HepG2 (cell line): ENCODE measurements at regions not wholly inside any gene's neighbourhood (a gene's known extent, or its start where the extent isn't known, plus 50 kb on each side); places are given as distances from the start of the nearest gene placed in this dataset.

Experiments used
- ATF7-NPFF ChIP-seq: sonication (generic); formaldehyde crosslinking; IDR thresholded peaks from 2 replicates; pipeline ENCODE4 v1.8.1; 2023; ENCODE audit warnings: mild to moderate bottlenecking, low read depth, missing genetic modification reagents, moderate library complexity
- CEBPG ChIP-seq: IDR thresholded peaks from 2 replicates; pipeline ENCODE4 v1.6.1; 2016
- CREM ChIP-seq, 2 experiments: sonication (generic) in 1 of 2; formaldehyde crosslinking in 1 of 2; IDR thresholded peaks; 2 replicates each; pipeline versions ENCODE4 v1.4.0 to v1.6.1; 2016 to 2020; ENCODE audit warnings: antibody characterized with exemption in 1 of 2, mild to moderate bottlenecking in 1 of 2, missing genetic modification reagents in 1 of 2
- DNMT1 ChIP-seq: sonication (generic); formaldehyde crosslinking; IDR thresholded peaks from 2 replicates; pipeline ENCODE4 v1.5.1; 2020; ENCODE audit warnings: mild to moderate bottlenecking, missing genetic modification reagents
- HNRNPK ChIP-seq: fragments of 200-400 bp; formaldehyde crosslinking; IDR thresholded peaks from 2 replicates; pipeline ENCODE4 v1.6.1; 2018; ENCODE audit warnings: low read length, low read depth, moderate library complexity, mild to moderate bottlenecking; ENCODE audit not compliant: poor library complexity, severe bottlenecking
- KLF15 ChIP-seq: sonication (generic); formaldehyde crosslinking; IDR thresholded peaks from 2 replicates; pipeline ENCODE4 v1.8.1; 2023; ENCODE audit warnings: borderline replicate concordance, mild to moderate bottlenecking, inconsistent platforms, missing genetic modification reagents, mixed read lengths
- PBX2 ChIP-seq: IDR thresholded peaks from 2 replicates; pipeline ENCODE4 v1.6.1; 2016; ENCODE audit warnings: control low read depth
- RBAK ChIP-seq: sonication (generic); formaldehyde crosslinking; IDR thresholded peaks from 2 replicates; pipeline ENCODE4 v1.5.1; 2020; ENCODE audit warnings: mild to moderate bottlenecking, missing genetic modification reagents
- RFXANK ChIP-seq: IDR thresholded peaks from 2 replicates; pipeline ENCODE4 v1.6.1; 2016
- SAP130 ChIP-seq: IDR thresholded peaks from 2 replicates; pipeline ENCODE4 v1.6.1; 2016; ENCODE audit warnings: low read depth
- SP2 ChIP-seq: sonication (generic); formaldehyde crosslinking; IDR thresholded peaks from 2 replicates; pipeline ENCODE4 v1.5.1; 2020; ENCODE audit warnings: mild to moderate bottlenecking, missing genetic modification reagents
- TFAP4 ChIP-seq: sonication (generic); IDR thresholded peaks from 2 replicates; pipeline ENCODE4 v1.6.1; 2016; ENCODE audit warnings: low read depth, borderline replicate concordance
- TFE3 ChIP-seq: IDR thresholded peaks from 2 replicates; pipeline ENCODE4 v1.6.1; 2016
- ZBTB40 ChIP-seq, 2 experiments: fragments of 450-650 bp in 1 of 2; sonication (generic) in 1 of 2; formaldehyde crosslinking in 1 of 2; IDR thresholded peaks; 2 replicates each; pipeline versions ENCODE4 v1.6.1 to v1.8.0; 2016 to 2022; ENCODE audit warnings: antibody characterized with exemption in 1 of 2, mild to moderate bottlenecking in 1 of 2, missing genetic modification reagents in 1 of 2
- ZKSCAN5 ChIP-seq: sonication (generic); formaldehyde crosslinking; IDR thresholded peaks from 2 replicates; pipeline ENCODE4 v1.5.1; 2020; ENCODE audit warnings: mild to moderate bottlenecking, missing genetic modification reagents
- ZNF17 ChIP-seq: sonication (generic); formaldehyde crosslinking; IDR thresholded peaks from 2 replicates; pipeline ENCODE4 v1.5.0; 2020; ENCODE audit warnings: mild to moderate bottlenecking, missing genetic modification reagents
- ZNF569 ChIP-seq: sonication (generic); formaldehyde crosslinking; IDR thresholded peaks from 2 replicates; pipeline ENCODE4 v1.5.0; 2020; ENCODE audit warnings: mild to moderate bottlenecking, missing genetic modification reagents, moderate library complexity, borderline replicate concordance
- ZNF720 ChIP-seq: sonication (generic); formaldehyde crosslinking; IDR thresholded peaks from 2 replicates; pipeline ENCODE4 v1.4.0; 2020; ENCODE audit warnings: missing genetic modification reagents
- ZNF839 ChIP-seq: sonication (generic); formaldehyde crosslinking; IDR thresholded peaks from 2 replicates; pipeline ENCODE4 v1.4.0; 2020; ENCODE audit warnings: missing genetic modification reagents, mild to moderate bottlenecking, borderline replicate concordance

GRCh38 chr3:72571638-72572114, 276.6 kb downstream of the SHQ1 start (continued):
- TF ChIP-seq KLF15 (CRISPR knock-in tag) (no peak), TFAP4 (no peak), HNRNPK (no peak), SAP130 (CRISPR knock-in tag) (peak; percentile 79), CEBPG (CRISPR knock-in tag) (no peak; the same call in 1 of the 2 replicates), ZNF720 (no peak), ZNF569 (CRISPR knock-in tag) (no peak), CREM (IDR thresholded peaks at IDR 0.05) (no peak; the same call in 1 of the 2 replicates), CREM (CRISPR knock-in tag; IDR thresholded peaks at IDR 0.05) (no peak), PBX2 (CRISPR knock-in tag) (no peak), RFXANK (no peak), DNMT1 (CRISPR knock-in tag) (peak; percentile 34; the same call in 1 of the 2 replicates), ZNF17 (no peak), RBAK (CRISPR knock-in tag) (no peak), ZBTB40 (IDR thresholded peaks at IDR 0.05) (no peak), ZBTB40 (CRISPR knock-in tag; IDR thresholded peaks at IDR 0.05) (no peak; the same call in 1 of the 2 replicates), TFE3 (CRISPR knock-in tag) (no peak), SP2 (CRISPR knock-in tag) (no peak), ZNF839 (CRISPR knock-in tag) (no peak), ZKSCAN5 (CRISPR knock-in tag) (no peak), ATF7-NPFF (CRISPR knock-in tag) (no peak)
